ENCODE measurements at regions not wholly inside any gene's neighbourhood (a gene's known extent, or its start where the extent isn't known, plus 50 kb on each side); places are given as distances from the start of the nearest gene placed in this dataset.

DNA sequence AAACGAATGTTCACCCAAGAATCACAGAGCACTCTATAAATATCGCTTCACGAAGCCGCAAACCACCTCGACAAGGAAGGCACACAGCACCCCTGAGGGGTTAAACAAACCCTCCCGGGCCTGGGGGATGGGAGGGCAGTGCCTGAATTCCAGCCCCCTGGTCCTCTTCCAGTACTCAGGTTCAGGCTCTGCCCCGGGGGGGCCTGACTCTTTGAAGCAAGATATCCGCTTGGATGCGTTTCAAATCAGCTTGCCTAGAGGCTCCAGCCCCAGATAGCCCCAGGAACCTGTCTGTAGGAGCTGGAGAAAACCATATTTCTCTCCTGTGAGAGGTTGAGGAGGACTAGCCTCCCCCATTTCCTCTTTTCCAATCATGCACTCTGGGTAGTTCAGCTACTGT is 194.7 kb downstream of the WNT5A start:
- TF ChIP-seq TAF1 (IDR thresholded peaks at IDR 0.05; ENCODE audit: borderline replicate concordance, low read depth, low read length) (no peak), POLR2A (IDR thresholded peaks at IDR 0.05; ENCODE audit: low read depth, low read length) (no peak), POLR2AphosphoS5 (IDR thresholded peaks at IDR 0.05; ENCODE audit: low read depth, low read length) (no peak)
- DNase-seq (ENCODE audit: insufficient read length) (no peak), FAIRE-seq (no peak)

DNA sequence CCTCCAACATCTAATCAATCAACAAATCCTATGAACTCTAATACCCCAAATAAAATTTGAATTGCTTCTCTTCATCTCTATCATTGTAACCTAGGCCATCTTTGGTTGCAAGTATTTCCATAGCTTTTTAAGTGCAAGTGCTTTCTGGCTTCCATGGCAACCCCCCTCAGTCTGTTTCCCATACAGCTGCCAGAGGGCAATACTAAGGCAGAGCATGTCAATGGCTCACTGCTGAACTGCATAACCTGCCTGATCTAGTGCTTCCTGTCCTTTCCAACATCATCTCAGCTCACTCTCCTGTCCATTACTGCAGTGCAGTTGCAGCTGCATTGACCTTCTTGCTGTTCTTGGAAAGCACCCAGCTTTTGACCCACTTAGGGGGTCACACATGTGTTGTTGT is 198.4 kb downstream of the WNT5A start:
- FAIRE-seq (no peak), DNase-seq (ENCODE audit: insufficient read length) (no peak)
- TF ChIP-seq TAF1 (IDR thresholded peaks at IDR 0.05; ENCODE audit: borderline replicate concordance, low read depth, low read length), result no peak
- no peak for TF ChIP-seq POLR2A (IDR thresholded peaks at IDR 0.05; ENCODE audit: low read depth, low read length)
- no peak for TF ChIP-seq POLR2AphosphoS5 (IDR thresholded peaks at IDR 0.05; ENCODE audit: low read depth, low read length)

DNA sequence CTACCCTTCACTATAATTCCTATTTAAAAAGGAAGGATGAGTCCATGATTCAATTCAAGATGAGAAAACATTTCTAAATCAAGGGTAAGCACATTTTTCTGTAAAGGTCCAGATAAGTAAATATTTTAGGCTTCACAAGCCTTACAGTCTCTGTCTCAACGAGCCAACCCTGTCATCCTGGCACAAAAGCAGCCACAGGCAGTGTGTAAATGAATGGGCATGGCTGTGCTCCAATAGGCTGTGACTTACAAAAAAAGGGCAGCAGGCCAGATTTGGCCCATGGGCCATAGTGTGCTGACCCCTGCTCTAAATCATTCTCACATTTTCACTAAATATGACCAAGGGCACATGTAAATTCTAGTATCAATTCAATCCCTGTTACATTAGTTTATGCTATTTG is 200.4 kb downstream of the WNT5A start:
- no peak for FAIRE-seq
- DNase-seq (ENCODE audit: insufficient read length), result no peak
- no peak for TF ChIP-seq POLR2AphosphoS5 (IDR thresholded peaks at IDR 0.05; ENCODE audit: low read depth, low read length)
- TF ChIP-seq TAF1 (IDR thresholded peaks at IDR 0.05; ENCODE audit: borderline replicate concordance, low read depth, low read length), result no peak
- TF ChIP-seq POLR2A (IDR thresholded peaks at IDR 0.05; ENCODE audit: low read depth, low read length), result no peak

DNA sequence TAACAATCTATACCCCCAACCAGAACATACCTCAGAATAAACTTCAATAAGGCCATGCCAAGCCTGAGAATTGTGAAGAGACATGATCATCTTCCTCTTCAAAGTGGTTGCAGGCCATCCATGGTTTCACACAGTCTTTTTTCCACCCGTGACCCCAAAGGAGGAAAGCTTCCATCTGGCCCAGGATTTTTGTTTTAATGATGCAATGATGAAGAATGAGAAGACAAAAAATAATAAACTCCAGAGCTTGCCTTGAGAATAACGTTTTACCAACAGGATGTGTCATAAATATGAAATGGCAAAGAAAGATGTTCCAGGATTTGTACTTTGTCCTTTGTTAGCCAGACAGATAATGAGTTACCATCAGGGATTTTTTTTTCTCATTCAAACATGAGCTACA is 201.9 kb downstream of the WNT5A start:
- TF ChIP-seq TAF1 (IDR thresholded peaks at IDR 0.05; ENCODE audit: borderline replicate concordance, low read depth, low read length) (no peak), POLR2A (IDR thresholded peaks at IDR 0.05; ENCODE audit: low read depth, low read length) (no peak), POLR2AphosphoS5 (IDR thresholded peaks at IDR 0.05; ENCODE audit: low read depth, low read length) (no peak)
- FAIRE-seq, result no peak
- DNase-seq (ENCODE audit: insufficient read length), result no peak

DNA sequence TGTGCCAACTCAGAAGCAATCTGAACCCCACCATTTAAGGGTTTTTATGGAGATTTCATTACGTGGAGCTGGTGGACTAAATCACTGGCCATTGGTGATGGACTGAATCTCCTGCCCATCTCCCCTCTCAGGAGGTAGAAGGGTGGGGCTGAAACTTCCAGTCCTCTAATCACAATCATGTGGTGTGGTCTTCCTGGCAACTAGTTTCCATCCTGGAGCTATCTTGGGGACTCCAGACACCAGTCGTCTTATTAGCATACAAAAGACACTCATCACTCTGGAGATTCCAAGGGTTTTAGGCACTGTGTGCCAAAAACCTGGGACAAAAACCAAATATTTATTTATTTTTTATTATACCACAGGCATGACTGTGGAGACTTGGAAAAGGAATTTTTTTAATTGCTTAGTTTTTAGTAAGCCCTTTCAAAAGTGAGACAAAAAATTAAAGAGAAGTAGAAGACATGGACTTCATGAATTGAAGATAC is 203.6 kb downstream of the WNT5A start:
- no peak for DNase-seq (ENCODE audit: insufficient read length)
- TF ChIP-seq TAF1 (IDR thresholded peaks at IDR 0.05; ENCODE audit: borderline replicate concordance, low read depth, low read length) (no peak), POLR2AphosphoS5 (IDR thresholded peaks at IDR 0.05; ENCODE audit: low read depth, low read length) (no peak)
- FAIRE-seq, result no peak

DNA sequence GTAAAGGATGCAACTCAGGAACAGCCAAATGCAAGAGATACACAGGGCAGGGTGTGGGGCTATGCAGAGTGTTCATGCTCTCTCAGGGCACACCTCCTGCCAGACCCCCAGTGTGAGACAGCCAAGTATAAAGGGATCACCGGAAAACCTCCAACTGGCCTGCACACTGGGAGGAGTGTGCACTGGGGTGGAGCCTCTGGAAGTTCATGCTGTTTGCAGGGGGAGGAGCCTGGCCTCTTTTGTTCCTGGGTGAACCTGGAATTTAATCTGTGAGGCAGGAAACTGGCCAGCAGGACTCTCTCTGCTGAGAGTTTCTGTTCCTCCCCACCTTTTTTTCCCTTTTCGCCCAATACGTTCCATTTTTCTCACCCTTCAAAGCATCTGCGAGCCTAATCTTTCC is 204.1 kb downstream of the WNT5A start:
- no peak for DNase-seq (ENCODE audit: insufficient read length)
- TF ChIP-seq POLR2AphosphoS5 (IDR thresholded peaks at IDR 0.05; ENCODE audit: low read depth, low read length), result no peak
- FAIRE-seq, result no peak

DNA sequence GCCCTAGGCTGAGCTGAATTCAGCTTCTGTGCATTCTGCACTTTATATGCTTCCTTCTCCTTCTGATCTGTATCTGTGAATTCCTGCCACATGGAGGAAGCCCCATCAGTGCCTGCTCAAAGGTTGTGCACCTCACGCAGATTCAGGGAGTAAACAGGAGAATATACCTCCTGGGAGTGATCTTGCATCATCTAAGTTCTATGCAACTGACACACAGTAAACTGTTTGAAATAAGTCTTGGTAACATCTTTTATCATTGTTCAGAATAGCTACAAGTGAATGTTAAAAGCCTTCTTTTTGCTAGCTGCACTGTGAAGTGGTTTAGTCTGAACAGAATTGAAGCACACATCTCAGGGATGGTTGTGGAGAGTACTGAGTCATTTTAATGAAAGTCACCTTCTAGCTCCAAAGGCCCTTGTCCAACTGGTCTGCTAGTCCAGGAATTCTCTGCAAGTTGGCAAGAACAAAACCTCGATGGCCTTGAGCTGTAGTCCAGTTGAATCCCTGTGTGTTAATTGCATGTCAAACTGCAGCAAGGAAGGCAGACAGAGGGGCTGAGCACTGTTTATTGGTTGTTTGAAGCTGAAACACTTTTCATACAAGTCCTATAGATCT is 215.0 kb downstream of the WNT5A start:
- FAIRE-seq (no peak), DNase-seq (ENCODE audit: insufficient read length) (no peak)
- TF ChIP-seq POLR2A (IDR thresholded peaks at IDR 0.05; ENCODE audit: low read depth, low read length) (no peak), POLR2AphosphoS5 (IDR thresholded peaks at IDR 0.05; ENCODE audit: low read depth, low read length) (no peak), TAF1 (IDR thresholded peaks at IDR 0.05; ENCODE audit: borderline replicate concordance, low read depth, low read length) (no peak)

DNA sequence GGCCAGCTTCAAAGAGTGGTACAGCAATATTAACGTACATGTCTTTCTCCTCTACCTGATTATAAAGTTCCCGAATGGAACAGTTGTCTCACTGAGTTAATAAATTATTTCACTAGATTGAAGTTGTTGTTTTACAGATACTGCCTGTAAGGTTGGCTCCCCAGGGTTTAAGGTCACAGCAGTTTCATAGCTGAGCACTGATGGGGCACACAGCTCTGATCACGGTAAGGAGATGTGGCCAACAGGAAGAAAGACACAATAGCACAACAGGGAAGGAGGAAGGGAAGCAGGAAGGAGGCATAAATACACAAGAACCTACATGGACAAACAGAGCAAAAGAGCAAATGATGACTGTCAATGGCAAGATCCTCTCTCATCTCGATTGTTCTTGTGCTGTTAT is 215.6 kb downstream of the WNT5A start:
- DNase-seq (ENCODE audit: insufficient read length) (no peak), FAIRE-seq (no peak)
- TF ChIP-seq POLR2A (IDR thresholded peaks at IDR 0.05; ENCODE audit: low read depth, low read length) (no peak), TAF1 (IDR thresholded peaks at IDR 0.05; ENCODE audit: borderline replicate concordance, low read depth, low read length) (no peak), POLR2AphosphoS5 (IDR thresholded peaks at IDR 0.05; ENCODE audit: low read depth, low read length) (no peak)

DNA sequence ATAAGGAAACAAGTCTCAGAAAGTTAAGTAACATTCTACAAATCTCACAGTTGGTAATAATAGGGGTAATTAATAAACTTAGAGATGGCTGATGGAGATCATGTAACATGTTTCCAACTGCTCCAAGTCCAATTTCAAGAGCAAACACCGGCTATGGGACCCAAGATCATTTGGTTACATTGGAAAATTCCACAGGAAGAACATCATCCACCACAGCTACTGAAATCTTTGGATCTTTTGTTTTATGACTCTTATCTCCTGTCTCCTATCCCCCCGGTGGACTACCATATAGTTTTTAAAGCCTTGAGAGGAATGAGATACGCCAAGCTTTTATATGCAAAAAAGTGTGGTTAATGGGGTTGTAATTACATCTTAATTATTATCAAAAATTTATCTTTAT is 216.1 kb downstream of the WNT5A start:
- no peak for DNase-seq (ENCODE audit: insufficient read length)
- no peak for FAIRE-seq
- TF ChIP-seq POLR2A (IDR thresholded peaks at IDR 0.05; ENCODE audit: low read depth, low read length) (no peak), TAF1 (IDR thresholded peaks at IDR 0.05; ENCODE audit: borderline replicate concordance, low read depth, low read length) (no peak), POLR2AphosphoS5 (IDR thresholded peaks at IDR 0.05; ENCODE audit: low read depth, low read length) (no peak)

DNA sequence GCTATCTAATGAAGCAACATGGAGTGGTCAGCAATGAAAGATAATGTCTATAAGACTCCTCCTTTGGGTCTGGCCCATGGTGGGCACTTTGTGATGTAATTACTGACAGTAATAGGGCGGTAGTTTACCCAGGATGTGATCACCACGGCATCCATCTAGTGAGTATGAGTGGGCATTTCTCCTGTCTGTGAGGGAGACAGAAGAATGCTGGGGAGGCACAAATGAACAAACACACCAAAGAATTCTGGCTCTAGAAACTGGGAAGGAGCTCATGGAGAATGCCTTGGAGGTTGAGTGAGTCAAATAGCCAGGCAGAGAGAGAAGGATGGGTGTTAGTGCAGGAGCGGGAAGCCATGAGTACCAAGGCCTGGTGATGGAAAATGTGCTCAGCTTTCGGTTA is 217.5 kb downstream of the WNT5A start:
- no peak for DNase-seq (ENCODE audit: insufficient read length)
- TF ChIP-seq POLR2A (IDR thresholded peaks at IDR 0.05; ENCODE audit: low read depth, low read length), result no peak
- TF ChIP-seq POLR2AphosphoS5 (IDR thresholded peaks at IDR 0.05; ENCODE audit: low read depth, low read length), result no peak
- no peak for TF ChIP-seq TAF1 (IDR thresholded peaks at IDR 0.05; ENCODE audit: borderline replicate concordance, low read depth, low read length)
- FAIRE-seq, result no peak

DNA sequence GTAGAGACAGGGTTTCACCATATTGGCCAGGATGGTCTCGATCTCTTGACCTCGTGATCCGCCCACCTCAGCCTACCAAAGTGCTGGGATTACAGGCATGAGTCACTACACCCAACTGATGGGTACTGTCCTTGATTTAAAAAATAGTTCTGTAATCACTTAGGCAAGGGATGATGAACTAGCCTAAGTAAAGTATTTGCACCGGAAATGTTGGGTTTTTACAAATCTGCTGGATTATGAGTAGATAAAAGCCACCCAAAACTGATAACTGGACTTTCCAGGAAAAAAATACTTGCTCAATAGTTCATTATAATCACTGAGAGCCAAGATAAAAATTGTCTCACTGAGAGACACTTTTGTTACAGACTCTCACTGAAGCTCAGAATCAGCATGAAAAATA is 218.0 kb downstream of the WNT5A start:
- TF ChIP-seq TAF1 (IDR thresholded peaks at IDR 0.05; ENCODE audit: borderline replicate concordance, low read depth, low read length) (no peak), POLR2AphosphoS5 (IDR thresholded peaks at IDR 0.05; ENCODE audit: low read depth, low read length) (no peak), POLR2A (IDR thresholded peaks at IDR 0.05; ENCODE audit: low read depth, low read length) (no peak)
- DNase-seq (ENCODE audit: insufficient read length) (no peak), FAIRE-seq (no peak)

DNA sequence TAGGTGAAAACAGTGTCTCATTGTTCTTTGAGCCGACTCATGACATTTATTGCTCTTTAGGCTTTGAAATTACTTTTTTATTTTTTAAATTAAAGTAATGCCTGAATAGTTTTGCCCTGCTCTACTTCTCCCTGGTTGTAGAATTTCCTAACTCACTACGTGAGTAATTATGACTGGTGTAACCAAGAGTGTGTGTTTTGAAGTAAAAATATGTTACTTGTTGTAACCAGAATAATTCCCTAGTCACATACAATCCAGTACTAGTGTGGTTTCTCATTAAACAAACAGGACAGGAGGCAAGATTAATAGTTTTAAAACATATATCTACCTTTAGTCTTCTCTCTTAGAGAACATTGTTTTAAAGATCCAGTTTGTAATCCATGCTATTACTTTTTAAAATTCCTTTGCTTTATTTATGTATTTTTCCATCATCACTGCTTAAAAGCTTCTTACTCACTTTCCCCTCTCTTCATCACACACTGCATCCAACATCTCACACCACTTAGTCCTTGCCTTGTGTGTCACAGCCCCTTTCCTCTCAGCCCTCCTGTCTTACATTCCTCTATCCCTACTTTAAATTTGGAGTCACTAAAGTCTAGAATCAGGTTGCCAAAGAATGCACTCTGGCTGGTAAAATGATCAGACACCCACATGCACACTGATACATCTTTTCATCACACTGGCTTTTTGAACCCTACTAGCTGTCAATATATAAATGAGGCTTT is 219.7 kb downstream of the WNT5A start:
- no peak for FAIRE-seq
- no peak for DNase-seq (ENCODE audit: insufficient read length)
- TF ChIP-seq POLR2A (IDR thresholded peaks at IDR 0.05; ENCODE audit: low read depth, low read length) (no peak), TAF1 (IDR thresholded peaks at IDR 0.05; ENCODE audit: borderline replicate concordance, low read depth, low read length) (no peak), POLR2AphosphoS5 (IDR thresholded peaks at IDR 0.05; ENCODE audit: low read depth, low read length) (no peak)
